GM23338 (cell line): ENCODE measurements at regions not wholly inside any gene's neighbourhood (a gene's known extent, or its start where the extent isn't known, plus 50 kb on each side); places are given as distances from the start of the nearest gene placed in this dataset.

ENCODE experiments used
- CTCF ChIP-seq, 2 experiments: fragments of 200-600 bp in 1 of 2; sonication (generic) in 1 of 2; conservative IDR thresholded peaks; 2 replicates each; pipeline versions ENCODE4 v1.5.1 to v1.6.1; 2016 to 2017; ENCODE audit warnings: antibody characterized with exemption in 2 of 2, low read depth in 2 of 2, mild to moderate bottlenecking in 2 of 2, moderate library complexity in 1 of 2
- EZH2phosphoT487 ChIP-seq: fragments of 200-600 bp; sonication (generic); IDR thresholded peaks from one replicate; pipeline ENCODE4 v1.8.1; 2018; ENCODE audit warnings: antibody characterized with exemption; ENCODE audit not compliant: unreplicated experiment
- POLR2AphosphoS5 ChIP-seq: IDR thresholded peaks from 2 replicates; pipeline ENCODE4 v1.6.1; 2016; ENCODE audit warnings: antibody characterized with exemption, low read depth
- ZNF331 ChIP-seq: fragments of 250-450 bp; sonication (Bioruptor Pico); IDR thresholded peaks from 2 replicates; pipeline ENCODE4 v1.5.0; 2020; ENCODE audit warnings: low read depth, mild to moderate bottlenecking, moderate library complexity

DNA sequence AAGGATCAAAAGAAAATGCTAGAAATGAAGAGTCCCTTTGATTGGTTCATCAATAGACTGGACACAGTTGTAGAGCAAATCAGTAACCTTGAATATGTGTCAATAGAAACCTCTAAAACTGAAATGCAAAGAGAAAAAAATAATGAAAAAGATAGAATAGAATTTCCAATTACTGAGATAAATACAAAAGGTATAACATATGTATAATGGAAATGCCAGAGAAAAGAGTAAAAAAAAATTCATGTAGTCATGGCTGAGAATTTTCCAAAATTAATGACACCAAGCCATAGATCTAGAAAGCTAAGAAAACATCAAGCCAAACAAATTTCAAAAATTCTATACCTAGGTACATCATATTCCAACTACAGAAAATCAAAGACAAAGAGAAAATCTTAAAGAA lies 62.0 kb upstream of the HGF start:
- TF ChIP-seq EZH2phosphoT487 (no peak), ZNF331 (CRISPR knock-in tag) (no peak), CTCF (conservative IDR thresholded peaks at IDR 0.05; ENCODE audit: low read depth in 2 of 2) (no peak), POLR2AphosphoS5 (no peak)
